NB4 (cell line): ENCODE measurements at regions not wholly inside any gene's neighbourhood (a gene's known extent, or its start where the extent isn't known, plus 50 kb on each side); places are given as distances from the start of the nearest gene placed in this dataset.

ENCODE experiments used
- DNase-seq: peaks from one replicate; pipeline ENCODE4 v3.0.0; 2010; ENCODE audit warnings: low read depth
- H3K4me3 ChIP-seq: one replicate; pipeline ENCODE4 v1.5.1; 2011; ENCODE audit warnings: mild to moderate bottlenecking, low read depth, low read length, moderate library complexity
- MYC ChIP-seq: IDR thresholded peaks from 2 replicates; pipeline ENCODE4 v1.6.1; 2011; ENCODE audit warnings: low read depth, low read length
- POLR2A ChIP-seq: IDR thresholded peaks from 2 replicates; pipeline ENCODE4 v1.6.1; 2011; ENCODE audit warnings: mild to moderate bottlenecking; ENCODE audit not compliant: insufficient read length; ENCODE audit errors: extremely low read depth
- TF ChIP-seq, protein P1 (sequence below): IDR thresholded peaks from 2 replicates; pipeline ENCODE4 v1.6.1; 2011; ENCODE audit warnings: low read depth, low read length
- TF ChIP-seq, protein P2 (sequence below): IDR thresholded peaks from one replicate; pipeline ENCODE4 v1.5.1; 2012; ENCODE audit warnings: low read depth, low read length

DNA sequence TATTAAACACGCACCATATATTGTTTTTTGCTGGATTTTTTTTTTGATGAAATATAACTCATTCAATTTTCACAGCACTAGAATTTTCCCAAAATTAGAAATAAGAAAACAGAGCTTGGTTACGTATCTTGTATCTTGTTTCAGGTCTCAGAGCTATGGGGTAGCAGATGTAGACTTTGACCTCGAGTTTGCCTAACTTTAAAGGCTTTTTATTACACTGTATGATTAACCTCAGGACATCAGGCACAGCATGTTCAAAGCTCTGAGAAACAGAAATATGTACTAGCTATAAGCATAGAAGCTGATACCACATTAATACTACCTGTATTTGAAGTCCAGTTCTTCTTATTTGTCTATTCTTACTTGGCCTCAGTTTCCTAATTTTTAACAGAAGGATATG lies 171.9 kb upstream of the KITLG start:
- no peak for TF ChIP-seq POLR2A
- TF ChIP-seq, protein P1, sequence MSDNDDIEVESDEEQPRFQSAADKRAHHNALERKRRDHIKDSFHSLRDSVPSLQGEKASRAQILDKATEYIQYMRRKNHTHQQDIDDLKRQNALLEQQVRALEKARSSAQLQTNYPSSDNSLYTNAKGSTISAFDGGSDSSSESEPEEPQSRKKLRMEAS = no peak
- no peak overlapping the region for H3K4me3 ChIP-seq
- no peak for DNase-seq

DNA sequence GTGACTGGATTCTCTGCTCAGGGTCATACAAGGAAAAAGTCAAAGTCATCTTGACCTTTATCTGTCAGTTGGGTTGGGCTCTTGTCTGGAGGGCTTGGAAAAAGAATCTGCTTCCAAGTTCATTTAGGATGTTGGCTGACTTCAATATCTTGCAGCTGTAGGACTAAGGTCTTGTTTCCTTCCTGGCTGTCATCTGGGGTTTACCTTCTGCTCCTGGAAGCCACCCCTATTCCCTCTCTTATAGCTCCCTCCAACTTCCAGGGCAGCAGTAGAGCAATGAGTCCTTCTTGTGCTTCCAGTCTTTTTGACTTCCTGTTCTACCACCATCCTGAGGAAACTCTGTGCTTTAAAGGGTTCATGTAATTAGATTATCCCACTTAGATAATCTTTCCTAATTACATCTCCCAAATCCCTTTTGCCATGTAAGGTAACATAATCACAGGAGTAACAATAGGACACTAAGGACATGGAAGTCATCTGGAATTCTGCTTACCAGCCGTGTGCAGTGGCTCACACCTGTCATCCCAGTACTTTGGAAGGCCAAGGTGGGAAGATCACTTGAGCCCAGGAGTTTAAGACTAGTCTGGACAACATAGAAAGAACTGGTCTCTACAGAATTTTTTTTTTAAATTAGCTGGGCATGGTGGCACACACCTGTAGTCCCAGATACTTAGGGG lies 170.7 kb upstream of the KITLG start:
- no peak for DNase-seq
- H3K4me3 ChIP-seq = no peak overlapping the region
- TF ChIP-seq, protein P1 = no peak
- TF ChIP-seq POLR2A (no peak), MYC (no peak)
- TF ChIP-seq, protein P2, sequence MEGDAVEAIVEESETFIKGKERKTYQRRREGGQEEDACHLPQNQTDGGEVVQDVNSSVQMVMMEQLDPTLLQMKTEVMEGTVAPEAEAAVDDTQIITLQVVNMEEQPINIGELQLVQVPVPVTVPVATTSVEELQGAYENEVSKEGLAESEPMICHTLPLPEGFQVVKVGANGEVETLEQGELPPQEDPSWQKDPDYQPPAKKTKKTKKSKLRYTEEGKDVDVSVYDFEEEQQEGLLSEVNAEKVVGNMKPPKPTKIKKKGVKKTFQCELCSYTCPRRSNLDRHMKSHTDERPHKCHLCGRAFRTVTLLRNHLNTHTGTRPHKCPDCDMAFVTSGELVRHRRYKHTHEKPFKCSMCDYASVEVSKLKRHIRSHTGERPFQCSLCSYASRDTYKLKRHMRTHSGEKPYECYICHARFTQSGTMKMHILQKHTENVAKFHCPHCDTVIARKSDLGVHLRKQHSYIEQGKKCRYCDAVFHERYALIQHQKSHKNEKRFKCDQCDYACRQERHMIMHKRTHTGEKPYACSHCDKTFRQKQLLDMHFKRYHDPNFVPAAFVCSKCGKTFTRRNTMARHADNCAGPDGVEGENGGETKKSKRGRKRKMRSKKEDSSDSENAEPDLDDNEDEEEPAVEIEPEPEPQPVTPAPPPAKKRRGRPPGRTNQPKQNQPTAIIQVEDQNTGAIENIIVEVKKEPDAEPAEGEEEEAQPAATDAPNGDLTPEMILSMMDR = no peak

DNA sequence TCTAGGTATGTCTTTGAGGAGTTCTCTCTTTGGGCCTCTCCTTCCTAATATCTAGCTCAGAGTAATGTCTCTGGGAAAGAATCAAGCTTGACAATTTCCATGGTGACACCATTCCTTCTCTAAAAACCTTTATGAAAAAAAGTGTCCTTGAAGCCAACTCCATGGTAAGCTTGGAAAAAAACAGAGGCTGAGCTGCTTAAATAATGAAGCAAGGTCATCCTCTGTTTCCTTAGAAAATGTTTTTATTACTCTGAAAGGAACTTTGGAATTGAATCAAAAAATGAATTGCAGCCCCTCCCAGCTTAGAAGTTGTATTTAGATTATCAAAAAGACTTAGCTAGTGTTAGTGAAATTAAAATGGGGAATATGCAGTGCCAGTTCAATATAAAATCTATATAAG lies 166.1 kb upstream of the KITLG start:
- no peak for DNase-seq
- H3K4me3 ChIP-seq = no peak overlapping the region
- TF ChIP-seq POLR2A (no peak), MYC (no peak)
- TF ChIP-seq, protein P1 = no peak
- TF ChIP-seq, protein P2 = no peak

DNA sequence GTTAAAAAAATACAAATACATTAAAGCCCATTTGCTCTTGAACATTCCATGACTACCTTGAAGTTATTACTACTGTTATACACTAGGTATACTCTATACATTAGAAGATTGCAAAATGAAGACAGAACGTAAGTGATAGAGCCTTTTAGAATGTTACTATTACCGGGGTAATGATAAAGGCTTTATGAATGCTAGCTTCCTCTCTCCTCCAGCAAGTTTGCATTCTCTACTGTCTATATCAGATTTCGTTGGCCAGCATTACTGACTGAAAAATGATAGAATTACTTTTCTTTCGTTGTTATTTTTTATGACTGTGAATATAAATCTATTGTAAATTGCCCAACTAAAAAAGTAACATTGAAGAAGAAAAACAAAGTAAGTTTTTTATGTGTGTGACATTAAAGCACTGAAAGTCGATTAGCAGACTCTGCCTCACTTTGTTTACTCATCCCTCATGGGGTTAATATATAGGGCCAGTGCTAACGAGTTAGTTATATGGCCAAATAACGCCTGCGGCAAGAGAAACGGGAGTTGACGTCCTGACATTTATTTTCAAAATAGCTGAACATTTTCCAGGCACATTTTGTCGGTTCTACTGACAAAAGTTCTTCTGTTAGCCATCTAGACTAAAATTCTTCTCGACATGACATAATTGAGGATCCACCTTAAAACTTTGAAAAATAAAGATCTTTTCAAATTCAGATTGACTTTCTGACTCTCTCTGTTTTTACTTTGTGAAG lies 163.8 kb upstream of the KITLG start:
- TF ChIP-seq, protein P2 = no peak
- TF ChIP-seq MYC (no peak), POLR2A (no peak)
- TF ChIP-seq, protein P1 = no peak
- no peak overlapping the region for H3K4me3 ChIP-seq
- DNase-seq = no peak

DNA sequence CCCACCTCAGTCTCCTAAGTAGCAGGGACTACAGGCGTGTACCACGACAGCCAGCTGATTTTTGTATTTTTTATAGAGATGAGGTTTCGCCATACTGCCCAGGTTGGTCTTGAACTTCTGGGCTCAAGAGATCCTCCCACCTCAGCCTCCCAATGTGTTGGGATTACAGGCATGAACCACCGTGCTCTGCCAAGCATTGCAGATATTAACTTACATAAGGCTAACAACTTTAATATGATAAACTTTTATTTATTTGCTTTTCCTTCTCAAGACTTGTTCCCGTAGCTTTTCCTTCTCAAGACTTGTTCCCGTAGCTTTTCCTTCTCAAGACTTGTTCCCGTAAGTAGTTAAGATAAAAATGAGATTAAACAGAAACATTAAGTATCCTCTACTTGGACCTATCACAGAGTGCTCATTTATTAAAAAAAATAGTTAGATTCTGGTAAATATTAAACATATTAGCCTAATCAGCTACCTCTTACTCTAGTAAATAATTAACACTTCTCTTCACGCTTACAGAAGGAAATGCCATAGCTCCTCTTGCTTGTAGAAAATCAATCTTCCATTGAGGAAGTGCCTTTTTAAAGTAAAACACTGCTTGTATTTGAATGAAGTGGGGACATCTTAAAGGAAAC lies 157.7 kb upstream of the KITLG start:
- TF ChIP-seq, protein P1 = no peak
- TF ChIP-seq POLR2A (no peak), MYC (no peak)
- TF ChIP-seq, protein P2 = no peak
- H3K4me3 ChIP-seq = no peak overlapping the region
- DNase-seq = no peak

DNA sequence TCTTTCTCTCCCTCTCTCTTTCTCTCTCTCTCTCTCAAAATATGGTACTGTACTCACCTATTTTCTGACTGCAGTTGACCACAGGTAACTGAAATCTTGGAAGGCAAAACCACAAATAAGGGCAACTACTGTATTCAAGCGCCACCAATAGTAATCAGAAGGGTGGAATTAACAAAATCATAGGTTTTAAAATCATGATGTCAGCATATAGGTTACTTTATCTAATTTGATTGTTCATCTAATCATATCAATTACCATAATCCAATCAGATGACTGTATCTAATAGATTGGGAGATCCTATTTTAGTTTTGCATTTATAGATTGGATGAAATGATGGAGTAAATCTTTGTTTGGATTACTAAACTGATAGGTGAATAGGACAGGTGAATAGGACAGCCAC lies 155.8 kb upstream of the KITLG start:
- TF ChIP-seq MYC (no peak), POLR2A (no peak)
- TF ChIP-seq, protein P2 = no peak
- TF ChIP-seq, protein P1 = no peak
- H3K4me3 ChIP-seq = no peak overlapping the region
- DNase-seq = no peak
